NCI-H1105 treated with DMSO at 0.1 percent for 48 hours (cell line): ENCODE measurements at regions not wholly inside any gene's neighbourhood (a gene's known extent, or its start where the extent isn't known, plus 50 kb on each side); places are given as distances from the start of the nearest gene placed in this dataset.

Experiments
- DNase-seq: peaks from one replicate; lab custom pipeline; 2025; lab: John Stamatoyannopoulos, UW

DNA sequence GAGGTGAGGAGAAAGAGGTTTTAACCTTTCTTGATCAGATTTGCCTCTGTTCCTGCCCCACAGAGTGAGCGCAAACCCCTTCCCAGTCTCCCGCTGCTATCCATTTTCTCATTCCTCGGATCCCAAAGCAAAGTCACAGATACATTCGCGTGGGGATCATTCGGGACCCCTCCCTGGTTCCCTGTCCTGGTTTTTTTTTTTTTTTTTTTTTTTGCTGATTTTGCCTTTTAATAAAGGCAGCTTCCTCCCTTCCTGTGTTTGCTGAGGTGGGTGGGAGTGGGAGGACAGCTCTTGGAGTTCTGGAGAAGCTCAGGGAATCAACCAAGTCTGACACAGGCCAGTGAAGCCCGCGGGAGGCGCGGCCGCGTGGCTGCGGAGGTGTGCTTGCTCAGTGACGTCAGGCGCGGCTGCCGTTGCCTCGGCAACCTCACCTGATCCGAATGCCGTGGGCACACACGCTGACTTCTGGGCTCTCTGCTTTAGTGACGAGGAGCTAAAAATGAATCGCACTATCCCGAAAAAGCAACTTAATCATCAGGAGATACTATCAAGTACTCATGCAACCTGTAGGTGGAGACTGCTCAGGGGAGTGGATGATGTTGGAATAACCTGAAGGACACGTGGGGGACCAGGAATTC is 106.4 kb downstream of the TBX19 start:
- DNase-seq: peak; percentile 71

DNA sequence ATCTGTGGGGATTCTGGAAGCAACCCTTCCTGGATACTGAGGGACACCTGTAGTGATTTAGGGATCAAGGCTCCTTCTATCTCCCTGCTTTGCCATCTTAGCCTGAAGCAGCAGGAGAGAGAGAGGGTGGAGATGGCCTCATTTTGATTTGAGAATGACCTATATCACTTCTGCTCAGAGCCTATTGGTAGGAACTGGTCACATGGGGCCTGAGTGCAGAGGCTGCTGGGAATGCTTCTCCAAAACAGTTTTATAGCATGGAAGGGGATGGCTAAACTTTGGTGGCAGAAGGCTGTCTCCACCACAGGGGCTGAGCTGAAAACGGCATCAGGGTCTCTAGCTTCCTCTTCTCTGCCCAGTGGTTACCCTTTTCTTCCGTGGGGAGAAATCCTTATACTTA is 105.8 kb downstream of the TBX19 start:
- DNase-seq: no peak

DNA sequence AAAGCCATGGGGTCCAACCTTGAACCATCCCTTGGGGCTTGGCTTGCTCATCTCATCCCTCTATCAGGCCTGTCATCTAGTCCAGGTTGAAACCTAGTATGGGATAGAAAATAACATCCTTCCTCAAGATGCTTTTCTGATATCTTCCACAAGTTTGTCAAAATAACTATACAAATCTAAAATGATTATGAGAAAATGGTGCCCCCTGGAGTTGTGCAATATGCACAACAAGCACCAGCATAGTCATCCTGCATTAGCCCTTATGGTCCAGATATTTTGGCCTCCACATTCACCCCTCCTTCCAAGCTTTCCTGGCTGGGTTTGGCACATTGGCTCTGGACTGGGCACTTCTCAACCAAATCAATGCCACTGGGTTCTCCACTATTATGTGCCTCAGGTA is 101.2 kb downstream of the TBX19 start:
- no peak for DNase-seq

DNA sequence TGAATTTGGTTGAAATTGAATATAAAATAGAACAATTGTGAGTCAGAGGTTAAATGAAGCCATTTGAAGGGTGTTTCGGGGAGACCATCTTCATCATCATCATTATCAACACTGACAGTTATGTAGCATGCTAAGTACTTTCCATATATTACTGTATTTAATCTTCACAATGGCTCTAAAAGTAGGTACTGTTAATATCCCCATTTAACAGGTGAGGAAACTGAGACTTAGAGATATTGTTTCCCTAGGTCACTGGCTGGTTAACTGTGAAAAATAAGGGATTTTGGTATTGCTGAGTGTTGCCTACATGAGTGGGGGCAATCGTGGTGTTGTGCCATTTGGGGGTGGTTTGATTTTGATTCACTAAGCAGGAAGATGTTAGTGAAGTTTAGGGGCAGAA is 100.3 kb downstream of the TBX19 start:
- DNase-seq: no peak

DNA sequence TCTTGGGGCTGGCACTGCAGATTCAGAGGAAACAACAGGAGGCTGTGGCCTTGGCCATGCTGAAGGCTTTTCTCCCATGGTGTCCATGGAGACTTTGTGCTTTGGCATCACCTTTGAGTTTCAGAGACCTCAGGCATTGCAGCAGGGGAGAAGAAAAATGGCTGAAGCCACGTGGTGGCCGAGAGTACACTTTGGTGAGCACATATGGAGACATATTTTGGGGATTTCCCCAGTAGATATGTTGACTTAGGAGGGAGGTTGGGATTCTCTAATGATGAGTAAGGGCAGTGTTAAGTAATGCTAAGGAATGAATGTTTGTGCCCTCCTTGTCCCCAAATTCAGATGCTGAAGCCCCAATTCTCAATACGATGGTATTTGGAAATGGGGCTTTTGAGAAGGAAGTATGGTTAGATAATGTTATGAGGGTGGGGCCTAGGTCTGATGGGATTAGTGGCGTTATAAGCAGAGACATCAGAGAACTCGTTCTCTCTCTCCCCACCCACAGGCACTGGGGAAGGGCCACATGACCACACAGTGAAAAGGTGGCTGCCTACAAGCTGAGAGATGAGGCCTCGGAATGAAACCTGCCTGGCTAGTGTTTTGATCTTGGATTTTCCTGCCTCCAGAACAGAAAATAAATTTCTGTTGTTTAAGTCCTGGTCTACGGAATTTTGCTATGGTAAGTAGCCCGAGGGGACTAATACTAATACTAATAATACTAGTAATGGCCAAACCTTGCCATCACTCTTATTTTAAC is 98.6 kb downstream of the TBX19 start:
- no peak for DNase-seq

DNA sequence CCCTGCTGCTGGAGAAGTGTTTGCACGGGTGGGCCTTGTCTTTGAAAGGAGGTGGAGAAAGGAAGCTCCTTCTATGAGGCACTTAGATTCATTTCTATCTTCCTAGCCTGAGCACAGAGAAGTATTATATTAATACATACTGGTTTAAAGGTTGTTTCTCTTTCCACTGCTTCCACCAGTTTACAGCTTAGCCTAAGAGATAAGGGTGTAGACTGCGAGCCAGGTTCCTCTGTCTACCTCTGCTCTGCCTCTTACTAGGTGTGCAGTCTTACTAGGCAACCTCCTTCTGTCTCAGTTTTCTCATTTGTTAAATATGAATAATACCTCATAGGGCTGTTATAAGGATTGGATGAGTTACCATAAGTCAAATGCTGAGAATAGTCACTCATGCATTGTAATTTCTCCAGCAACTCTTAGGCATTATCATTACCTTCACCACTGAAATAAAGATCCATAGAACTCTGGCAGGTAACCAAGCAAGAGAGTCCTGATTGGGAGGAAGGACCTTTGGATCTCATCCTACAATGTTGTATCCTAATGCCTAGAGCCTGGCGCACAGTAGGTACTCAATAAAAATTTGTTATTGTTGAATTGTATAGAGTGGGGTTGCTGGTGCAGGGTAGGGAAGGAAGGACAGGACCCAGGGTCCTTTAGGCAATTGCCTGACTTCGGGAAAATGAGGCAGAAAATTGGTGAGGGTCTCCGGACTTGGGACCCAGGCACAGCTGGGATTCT is 95.1 kb downstream of the TBX19 start:
- no peak for DNase-seq

DNA sequence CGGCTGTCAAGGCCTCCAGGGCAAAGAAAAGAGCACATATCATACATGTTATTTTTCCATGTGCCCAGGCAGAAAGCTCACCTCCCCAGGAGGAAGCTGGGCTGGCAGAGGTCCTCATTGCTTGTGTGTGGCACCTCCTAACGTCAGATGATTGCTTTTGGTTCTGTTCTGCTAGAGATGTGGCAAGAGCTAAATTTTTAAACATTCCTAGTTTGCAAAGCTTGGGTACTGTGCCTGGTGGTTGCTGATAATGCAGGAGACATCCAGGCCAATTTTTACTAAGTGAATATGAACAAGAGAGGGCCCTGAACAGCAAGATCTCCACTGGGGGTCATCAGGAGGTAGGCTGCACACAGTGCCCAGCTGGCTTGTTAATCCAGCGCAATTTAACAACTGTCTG is 93.9 kb downstream of the TBX19 start:
- no peak for DNase-seq

DNA sequence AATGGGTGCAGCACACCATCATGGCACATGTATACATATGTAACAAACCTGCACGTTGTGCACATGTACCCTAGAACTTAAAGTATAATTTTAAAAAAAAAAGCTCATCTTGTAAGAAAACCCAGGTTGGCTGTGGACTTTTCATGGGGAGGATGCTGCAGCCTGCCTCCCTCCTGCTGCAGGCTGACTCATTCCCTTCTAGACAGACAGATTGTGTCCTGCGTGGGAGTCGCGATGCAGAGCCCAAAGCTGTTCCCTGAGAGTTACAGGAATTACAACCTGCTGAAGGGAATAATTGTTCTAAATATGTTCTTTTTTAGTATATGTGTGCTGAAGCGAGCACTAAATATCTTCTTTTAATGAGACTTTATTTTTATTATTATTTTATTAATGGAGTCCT is 93.2 kb downstream of the TBX19 start:
- DNase-seq: no peak

DNA sequence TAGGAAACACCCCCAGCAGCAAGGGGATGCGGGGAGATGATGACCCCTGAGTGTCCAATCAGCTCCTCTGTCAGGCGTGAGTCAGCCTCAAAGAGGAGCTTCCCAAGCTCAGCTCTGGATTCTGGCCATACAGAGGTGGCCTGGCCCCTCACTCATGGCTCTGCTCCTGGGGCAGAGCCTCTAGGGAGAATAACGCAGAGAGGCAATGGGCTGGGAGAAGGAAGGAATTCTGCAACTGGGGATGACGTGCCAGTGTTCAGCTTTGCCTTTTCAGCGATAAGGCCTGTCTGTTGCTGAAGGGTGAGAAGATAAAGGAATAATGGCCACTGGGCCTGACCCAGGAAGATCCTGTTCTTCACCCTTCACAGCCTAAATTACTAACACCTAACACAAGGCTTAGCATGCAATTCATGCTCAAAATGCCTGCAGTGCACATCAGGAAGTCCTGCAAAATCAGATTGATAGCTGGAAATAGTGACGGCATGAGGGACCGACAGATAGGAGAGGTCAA is 92.2 kb downstream of the TBX19 start:
- DNase-seq: no peak

DNA sequence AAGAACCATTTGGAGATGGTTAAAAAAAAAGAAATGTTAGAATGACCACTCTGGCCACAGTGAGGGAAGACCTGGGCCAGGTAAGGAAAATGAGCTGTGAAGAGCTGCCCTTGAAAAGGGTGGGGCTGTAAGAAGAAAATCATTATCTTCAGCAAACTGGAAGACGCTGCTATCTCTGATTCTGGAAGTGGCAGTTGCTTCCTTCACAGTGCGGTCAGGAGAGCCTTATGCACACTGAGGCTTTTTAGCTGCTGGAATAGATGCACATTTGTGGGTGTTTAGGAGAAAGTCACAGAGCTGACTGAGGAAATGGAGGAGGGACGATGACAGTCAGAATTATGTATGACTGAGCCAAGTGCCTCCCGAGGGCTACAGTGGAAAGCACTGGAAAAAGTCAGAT is 91.6 kb downstream of the TBX19 start:
- no peak for DNase-seq

DNA sequence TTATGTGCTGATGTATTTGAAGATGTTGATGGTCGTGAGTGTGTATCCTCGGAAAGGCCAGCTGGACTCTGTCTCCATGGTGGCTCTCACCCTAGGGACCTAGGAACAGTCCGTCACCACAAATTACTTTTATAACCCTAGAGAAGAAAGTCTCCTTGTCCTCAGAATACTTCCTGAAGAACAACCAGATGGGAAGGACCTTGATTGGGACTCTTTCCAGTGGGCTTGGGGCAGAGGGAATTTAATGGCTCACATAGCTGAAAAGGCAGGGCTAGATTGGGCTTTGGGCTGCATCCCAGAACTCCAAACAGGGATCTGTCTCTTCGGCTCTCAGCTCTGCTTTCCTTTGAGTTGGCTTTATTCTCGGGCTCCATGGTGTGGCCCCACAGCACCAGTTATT is 90.8 kb downstream of the TBX19 start:
- DNase-seq: no peak

DNA sequence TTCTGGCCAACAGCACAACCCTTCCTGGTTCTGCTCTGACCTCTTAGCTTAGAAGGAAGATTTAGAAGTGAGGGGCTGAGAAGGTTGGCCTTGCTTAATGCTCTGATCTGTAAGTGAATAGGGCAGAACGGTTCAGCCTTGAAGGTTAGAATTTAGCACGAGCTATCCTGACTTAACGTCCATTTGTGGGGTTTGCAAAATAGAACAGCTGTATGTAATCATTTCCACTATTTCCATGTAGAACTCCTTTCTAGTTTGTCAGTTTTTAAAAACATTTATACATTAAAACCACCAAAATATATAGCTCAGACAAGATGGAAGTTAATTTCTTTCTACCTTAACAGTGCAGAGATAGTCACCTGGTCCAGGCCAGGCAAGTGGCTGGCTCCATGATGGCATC is 89.9 kb downstream of the TBX19 start:
- no peak for DNase-seq

DNA sequence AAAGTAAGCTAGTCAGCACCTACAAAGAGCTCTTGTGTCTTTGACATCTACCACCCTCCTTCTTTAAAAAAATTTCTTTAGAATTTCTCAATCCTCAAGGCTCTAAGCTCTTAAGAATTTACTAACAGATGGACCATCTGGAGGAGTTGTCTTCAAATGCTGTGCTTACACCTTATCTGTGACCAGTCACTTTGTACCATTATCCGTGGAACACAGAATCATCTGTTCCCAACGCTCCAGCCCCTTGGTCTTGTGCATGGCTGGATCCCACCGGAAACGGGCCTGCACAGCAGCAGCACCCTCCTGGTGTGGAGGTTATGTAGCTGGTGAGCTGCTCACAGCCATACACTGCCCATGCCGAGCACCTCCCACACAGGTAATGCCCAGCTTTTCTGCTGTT is 89.0 kb downstream of the TBX19 start:
- DNase-seq: no peak

DNA sequence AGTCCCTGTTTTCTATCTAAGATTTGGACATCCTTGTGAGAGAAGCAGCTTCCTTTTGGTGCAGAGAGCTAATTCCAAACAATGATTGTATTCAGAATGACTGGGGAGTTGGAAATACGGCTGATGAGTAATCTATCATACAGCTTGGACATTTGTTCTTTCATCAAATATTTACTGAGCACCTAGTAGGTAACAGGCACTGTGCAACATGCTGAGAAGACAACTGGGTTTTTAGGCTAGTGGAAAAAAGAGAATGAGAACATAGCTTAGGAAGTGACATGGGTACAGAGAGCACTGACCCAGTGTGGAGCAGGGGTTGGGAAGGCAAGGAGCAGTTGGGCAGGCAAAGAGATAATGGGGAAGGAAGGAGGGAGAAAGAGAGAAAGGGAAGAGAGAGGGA is 87.5 kb downstream of the TBX19 start:
- no peak for DNase-seq

DNA sequence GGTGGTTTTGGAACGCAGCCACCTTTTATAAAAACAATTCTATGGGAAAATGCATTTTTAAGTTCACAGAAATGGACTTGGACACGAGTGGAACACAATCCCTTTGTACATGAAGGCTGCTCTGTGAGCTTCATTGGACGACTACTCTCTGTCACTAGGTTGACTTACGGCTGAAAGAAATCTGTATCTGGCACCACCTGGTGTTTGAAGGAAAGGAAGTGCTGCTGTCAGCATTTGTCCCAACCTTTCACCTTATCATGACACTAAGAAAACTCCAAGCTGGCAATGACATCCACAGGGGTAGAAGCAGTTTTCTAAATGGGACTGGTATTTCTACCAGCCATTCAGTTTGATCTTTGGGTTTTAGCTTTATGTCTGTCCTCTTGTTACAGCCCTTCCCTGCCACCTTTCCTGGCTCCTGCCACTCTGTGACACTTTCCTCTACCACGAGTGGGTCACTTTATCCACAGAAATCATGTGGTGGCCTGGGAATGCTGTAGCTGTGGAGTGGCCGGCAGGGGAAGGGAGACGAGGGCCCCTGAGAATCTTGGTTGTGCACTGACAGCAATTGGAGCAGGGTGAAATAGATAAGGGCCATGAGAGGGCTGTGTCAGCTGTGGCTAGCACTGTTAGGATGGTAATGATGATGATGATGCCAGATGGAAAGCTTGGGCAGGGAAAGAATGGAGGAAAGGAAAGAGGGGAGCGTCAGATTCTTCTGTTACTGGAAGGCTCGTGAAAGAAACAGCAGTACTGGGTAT is 85.2 kb downstream of the TBX19 start:
- no peak for DNase-seq
